ENCODE measurements at regions not wholly inside any gene's neighbourhood (a gene's known extent, or its start where the extent isn't known, plus 50 kb on each side); places are given as distances from the start of the nearest gene placed in this dataset.

GRCh38 chr20:60359010-60359409 lies 400.8 kb downstream of the CDH26 start:
- Histone ChIP-seq H2BK20ac (ENCODE audit: low read length) (no peak overlapping the region), H3K23ac (ENCODE audit: insufficient read length) (no peak overlapping the region), H3K27me3 (replicated peaks in 1 of 4; ENCODE audit: control insufficient read depth in 3 of 4, extremely low read depth in 1 of 4, insufficient read depth in 3 of 4, low read length in 3 of 4) (no peaks in the 10 kb centered on the region), H3K4me2 (ENCODE audit: insufficient read depth in 1 of 2, low read depth in 2 of 2, low read length in 2 of 2) (no peak overlapping the region), H3K18ac (ENCODE audit: extremely low read depth, low read length) (no peak overlapping the region), H2BK120ac (replicated peaks; ENCODE audit: low read depth, low read length) (no peak overlapping the region), H2AK5ac (ENCODE audit: low read depth, low read length) (no peak overlapping the region), H3K36me3 (ENCODE audit: control insufficient read depth in 2 of 4, insufficient read depth in 4 of 4, low read length in 3 of 4) (no peaks in the 10 kb centered on the region), H2AFZ (ENCODE audit: low read length) (no peak overlapping the region), H4K91ac (replicated peaks; ENCODE audit: insufficient read length, low read length) (no peak overlapping the region), H3K14ac (ENCODE audit: insufficient read length) (no peak overlapping the region), H3K79me2 (ENCODE audit: control insufficient read depth in 1 of 2, insufficient read depth in 2 of 2, low read length in 2 of 2) (no peaks in the 10 kb centered on the region), H3K9me3 (ENCODE audit: insufficient read depth in 2 of 2, low read depth in 1 of 2, low read length in 1 of 2) (no peaks in the 10 kb centered on the region), H3K23me2 (ENCODE audit: low read depth, low read length) (no peaks in the 10 kb centered on the region), H3K79me1 (ENCODE audit: low read depth, low read length) (no peaks in the 10 kb centered on the region), H3K4me1 (replicated peaks in 1 of 4; ENCODE audit: control insufficient read depth in 3 of 4, insufficient read depth in 4 of 4, low read length in 3 of 4) (no peaks in the 10 kb centered on the region; a peak in 1 of 7 replicates), H3K56ac (replicated peaks; ENCODE audit: insufficient read length, low read depth, low read length) (no peak overlapping the region), H3K4me3 (ENCODE audit: extremely low read depth in 1 of 4, insufficient read depth in 2 of 4, low read depth in 3 of 4, low read length in 4 of 4) (no peak overlapping the region), H3K27ac (ENCODE audit: low read depth, low read length) (no peak overlapping the region), H4K8ac (ENCODE audit: extremely low read depth, insufficient read depth, low read length) (no peak overlapping the region), H3K9ac (replicated peaks in 1 of 4; ENCODE audit: extremely low read depth in 1 of 4, low read depth in 3 of 4, low read length in 3 of 4) (no peak overlapping the region), H3K4ac (replicated peaks; ENCODE audit: insufficient read length, low read depth, low read length) (no peak overlapping the region), H2BK5ac (ENCODE audit: low read depth, low read length) (no peak overlapping the region), H2BK15ac (ENCODE audit: low read length) (no peak overlapping the region), H4K20me1 (replicated peaks in 1 of 2; ENCODE audit: control insufficient read depth in 1 of 2, insufficient read depth in 2 of 2, low read length in 2 of 2) (peaks cover 0 to 1% of the 10 kb centered on the region in 2 experiments), H4K5ac (ENCODE audit: insufficient read length, low read depth, low read length) (no peak overlapping the region), H2BK12ac (ENCODE audit: low read depth, low read length) (no peak overlapping the region)
- TF ChIP-seq POLR2AphosphoS5 (IDR thresholded peaks at IDR 0.05; ENCODE audit: low read depth, low read length) (no peak), SAP30 (IDR thresholded peaks at IDR 0.05; ENCODE audit: insufficient read depth, insufficient replicate concordance, low read length) (no peak), ZNF274 (IDR thresholded peaks at IDR 0.05; ENCODE audit: borderline replicate concordance, extremely low read depth, low read length) (no peak), HDAC2 (IDR thresholded peaks at IDR 0.05; ENCODE audit: borderline replicate concordance in 1 of 2, low read depth in 2 of 2, low read length in 2 of 2) (no peak)
- DNase-seq (ENCODE audit: low read depth in 1 of 2, low spot score in 2 of 2) (no peak), FAIRE-seq (no peak)
- CTCF ChIA-PET (ENCODE audit: partially characterized antibody): no interaction called here
- POLR2A ChIA-PET (ENCODE audit: partially characterized antibody): no interaction called here
- WGBS, 2 experiments (ENCODE audit: extremely low coverage in 1 of 2, insufficient coverage in 1 of 2, insufficient read length in 1 of 2, insufficient replicate concordance in 2 of 2, low coverage in 1 of 2, low lambda C conversion rate in 2 of 2, missing lambda C conversion rate in 1 of 2): 97% methylated on average over 5 of the region's 5 CpGs; no CpG with 5 or more reads in 1 of the 2 experiments

All from H1 (cell line).